Renal cortical epithelial cell (primary cell): ENCODE measurements at regions not wholly inside any gene's neighbourhood (a gene's known extent, or its start where the extent isn't known, plus 50 kb on each side); places are given as distances from the start of the nearest gene placed in this dataset.
A peak's percentile ranks its signal among the peaks of the same experiment; 100 is the strongest.
"Not testable (repeated sequence)": the region's sequence is repeated elsewhere in the genome, so short reads cannot be mapped to it uniquely, and the experiment has no call there.

ENCODE experiments used
- DNase-seq: peaks from one replicate; pipeline ENCODE4 v3.0.0-alpha.2; 2011; ENCODE audit warnings: low read depth

DNA sequence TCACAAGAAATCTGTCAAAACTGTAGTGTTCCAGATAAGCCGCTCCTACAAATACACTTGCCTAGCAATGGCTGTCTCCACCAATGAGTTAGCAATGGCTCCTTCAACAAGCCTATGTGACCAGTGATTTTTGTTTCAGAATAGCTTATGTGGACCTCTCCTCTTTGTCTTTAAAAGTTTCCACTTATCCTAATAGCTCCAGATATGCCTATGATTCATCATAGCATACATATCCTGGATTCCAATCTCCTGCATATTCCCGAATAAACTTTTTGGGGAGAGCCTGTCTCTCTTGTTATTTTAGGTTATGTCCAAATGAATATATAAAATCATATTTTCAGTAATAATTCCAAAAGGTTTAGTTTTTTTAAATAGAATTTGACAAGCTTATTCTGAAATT, 510.6 kb downstream of the ARL4A start:
- DNase-seq, result no peak

DNA sequence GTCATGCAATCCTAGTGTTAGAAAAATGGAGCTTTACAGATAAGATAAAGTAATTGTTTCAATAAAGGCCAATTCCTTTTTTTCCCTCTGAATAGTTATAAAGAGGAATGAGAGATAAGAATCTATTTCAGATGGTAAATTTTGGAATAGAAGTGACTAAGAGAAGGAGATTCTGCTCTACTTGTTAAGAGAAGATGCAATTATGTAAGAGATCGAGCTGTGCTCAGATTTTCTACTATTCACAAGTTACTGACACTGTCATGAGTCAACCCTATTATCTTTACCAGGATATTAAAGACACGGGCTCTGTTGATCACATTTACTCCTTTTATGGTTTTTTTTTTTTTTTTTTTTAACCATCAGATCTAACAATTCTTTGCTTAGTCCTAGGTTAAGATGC, 511.3 kb downstream of the ARL4A start:
- DNase-seq, result no peak

DNA sequence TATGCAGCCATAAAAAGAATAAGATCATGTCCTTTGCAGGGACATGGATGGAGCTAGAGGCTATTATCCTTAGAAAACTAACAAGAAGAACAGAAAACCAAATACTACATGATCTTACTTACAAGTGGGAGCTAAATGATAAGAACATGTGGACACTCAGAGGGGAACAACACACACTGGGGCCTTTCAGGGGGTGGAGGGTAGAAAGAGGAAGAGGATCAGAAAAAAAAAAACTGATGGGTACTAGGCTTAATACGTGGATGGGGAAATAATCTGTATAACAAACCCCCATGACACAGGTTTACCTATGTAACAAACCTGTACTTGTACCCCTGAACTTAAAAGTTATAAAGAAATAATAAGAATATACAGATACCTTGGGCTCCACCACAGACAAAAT, 514.2 kb downstream of the ARL4A start:
- no peak for DNase-seq

DNA sequence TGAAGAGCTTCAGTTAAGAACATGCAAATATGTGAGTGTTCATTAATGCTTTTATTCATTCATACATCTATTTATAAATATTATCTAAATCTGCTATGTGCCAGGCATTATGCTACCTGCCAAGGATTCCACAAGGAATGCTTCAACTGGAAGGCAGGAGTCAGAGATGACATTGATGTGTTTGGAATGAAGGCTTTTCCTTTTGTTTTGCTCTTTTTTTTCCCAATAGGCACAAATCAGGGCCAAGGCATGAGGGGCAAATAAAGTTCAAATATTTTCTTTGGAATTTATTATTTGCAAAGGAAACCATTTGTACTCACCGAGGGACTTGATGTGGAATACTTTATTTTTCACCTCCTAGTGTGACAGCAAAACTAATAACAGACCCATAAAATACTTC, 530.3 kb downstream of the ARL4A start:
- no peak for DNase-seq

DNA sequence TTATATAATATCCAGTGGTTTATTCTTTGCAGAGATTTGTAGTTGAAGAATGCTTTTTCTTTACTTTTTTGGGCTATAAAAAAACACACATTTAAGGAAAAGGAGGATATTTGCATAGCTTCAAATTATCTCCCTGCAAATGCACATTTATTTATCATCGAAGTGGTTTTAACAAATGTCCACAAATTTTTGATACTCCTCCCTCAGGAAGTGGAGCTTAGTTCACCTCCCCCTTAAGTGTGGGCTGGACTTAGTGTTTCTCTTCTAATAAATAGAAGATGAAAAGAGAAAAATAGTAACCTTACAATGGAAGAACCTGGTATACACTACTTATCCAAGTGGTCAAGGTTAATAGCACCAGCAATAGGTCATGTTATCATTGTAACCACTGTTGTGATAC, 537.6 kb downstream of the ARL4A start:
- DNase-seq, result no peak

DNA sequence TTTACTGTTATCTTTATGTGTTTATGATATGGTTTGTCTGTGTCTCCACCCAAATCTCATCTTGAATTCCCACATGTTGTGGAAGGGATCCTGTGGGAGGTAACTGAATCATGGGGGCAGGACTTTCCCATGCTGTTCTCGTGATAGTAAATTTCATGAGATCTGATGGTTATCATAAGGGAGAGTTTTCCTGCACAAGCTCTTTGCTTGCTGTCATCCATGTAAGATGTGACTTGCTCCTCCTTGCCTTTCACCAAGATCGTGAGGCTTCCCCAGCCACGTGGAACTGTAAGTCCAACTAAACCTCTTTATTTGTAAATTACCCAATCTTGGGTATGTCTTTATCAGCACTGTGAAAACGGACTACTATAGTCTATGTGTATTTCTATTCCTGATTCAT, 539.0 kb downstream of the ARL4A start:
- DNase-seq, result no peak

DNA sequence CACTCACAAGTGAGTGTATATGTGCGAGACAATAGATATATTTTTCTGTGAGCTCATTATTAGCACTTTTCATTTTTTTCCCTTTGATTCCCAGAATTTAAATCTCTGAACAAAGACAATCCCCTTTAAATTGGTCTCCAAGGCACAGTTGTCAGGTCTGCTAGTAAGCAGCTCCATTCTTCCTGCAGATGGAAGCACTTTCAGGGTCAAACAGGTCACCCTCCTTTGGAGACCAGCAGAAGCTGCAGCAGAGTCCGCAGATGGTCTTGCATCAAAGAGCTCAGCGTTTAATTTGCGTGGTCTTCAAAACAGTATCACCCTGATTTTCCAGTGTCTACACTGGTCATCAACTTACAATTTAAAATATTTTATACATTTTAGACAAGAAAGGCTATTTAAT, 543.8 kb downstream of the ARL4A start:
- no peak for DNase-seq

DNA sequence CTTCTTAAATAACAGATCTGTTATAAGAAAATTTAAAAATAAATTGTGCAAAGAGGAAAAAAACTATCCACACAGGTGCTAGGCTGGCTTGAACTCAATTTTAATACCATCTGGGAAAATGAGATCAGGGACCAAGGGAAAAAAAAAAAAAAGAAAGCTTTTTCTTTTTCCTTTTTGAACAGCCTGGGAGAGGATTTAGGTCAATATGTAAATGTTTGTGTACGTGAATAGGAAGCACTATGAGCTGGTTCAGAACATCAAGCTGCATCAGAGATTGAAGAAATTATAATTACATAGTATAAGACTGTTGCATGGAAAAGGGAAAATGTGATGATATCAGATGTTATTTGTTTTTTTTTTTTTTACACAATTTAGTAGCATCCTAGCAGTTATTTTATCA, 548.0 kb downstream of the ARL4A start:
- no peak for DNase-seq

DNA sequence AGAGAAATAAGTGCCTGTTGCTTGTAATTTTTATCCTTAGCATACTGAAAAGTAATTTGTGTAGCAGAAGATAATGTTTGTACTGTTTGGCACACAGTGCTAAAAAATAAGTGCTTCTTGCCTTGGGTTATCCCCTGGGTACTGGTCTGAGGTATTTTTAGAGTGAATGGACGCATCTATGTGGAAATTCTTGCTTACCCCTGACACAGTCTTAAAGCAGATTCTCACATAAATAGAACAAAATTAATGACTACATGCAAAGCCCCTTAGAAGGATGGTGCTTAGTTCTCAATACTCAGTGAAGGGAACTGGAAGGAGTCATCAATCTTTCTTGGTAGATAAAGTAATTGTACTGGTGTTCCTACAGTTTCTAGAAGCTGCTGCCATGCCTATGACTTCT, 548.6 kb downstream of the ARL4A start:
- no peak for DNase-seq

DNA sequence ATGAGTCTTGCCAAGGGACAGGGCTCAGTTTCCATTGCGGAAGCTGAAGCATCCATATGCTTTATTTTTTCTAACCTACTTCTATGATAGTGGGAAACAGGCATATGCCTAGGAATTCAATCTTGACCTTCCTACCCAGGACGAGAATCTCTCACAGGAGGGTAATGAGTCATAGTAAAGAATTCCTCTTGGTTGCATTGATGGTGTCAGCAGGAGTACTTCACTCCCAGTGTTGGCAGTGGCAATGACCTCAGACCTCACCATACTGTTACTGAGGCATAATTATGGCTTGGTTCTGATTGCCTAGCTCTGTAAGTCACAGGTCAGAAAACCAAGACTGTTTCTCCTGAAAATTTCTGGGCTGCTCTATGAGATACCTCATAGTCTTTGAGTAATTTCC, 552.9 kb downstream of the ARL4A start:
- peak; percentile 95 for DNase-seq

DNA sequence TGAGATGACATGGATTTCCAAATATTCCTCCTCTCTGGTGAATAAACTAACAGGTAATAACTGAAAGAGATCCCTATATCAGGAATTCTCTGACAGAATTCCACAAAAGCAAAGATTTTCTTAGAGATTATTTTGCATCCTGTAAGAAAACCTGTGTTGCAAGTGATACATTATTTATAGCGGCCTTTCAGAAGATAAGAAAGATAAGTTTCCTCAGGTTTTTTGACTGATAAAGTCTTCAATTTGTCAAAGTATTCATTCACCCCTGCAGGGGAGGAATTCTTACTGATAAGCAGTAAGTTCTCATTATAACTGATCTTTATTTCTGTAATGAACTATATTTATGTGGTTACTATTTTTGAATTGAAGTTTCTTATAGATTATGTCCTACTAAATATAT, 554.0 kb downstream of the ARL4A start:
- no peak for DNase-seq

DNA sequence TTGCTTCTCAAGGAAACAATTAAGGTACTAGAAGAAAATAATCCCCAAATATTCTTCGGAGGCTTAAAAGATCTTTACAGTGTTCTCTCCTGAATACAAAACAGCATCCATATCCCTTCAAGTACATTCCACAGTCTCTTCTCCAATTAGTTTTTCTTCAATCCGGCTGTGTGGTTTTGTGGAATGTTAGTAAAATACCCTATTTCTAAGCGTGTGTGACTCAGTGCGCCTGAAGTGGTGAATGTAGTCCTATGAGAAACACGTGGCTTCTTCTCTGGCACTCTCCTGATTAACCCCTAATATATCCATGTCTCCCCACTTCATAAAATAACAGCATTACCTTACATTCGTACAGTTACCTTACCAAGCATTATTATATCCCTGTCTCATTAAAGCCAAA, 570.2 kb downstream of the ARL4A start:
- DNase-seq, result no peak

DNA sequence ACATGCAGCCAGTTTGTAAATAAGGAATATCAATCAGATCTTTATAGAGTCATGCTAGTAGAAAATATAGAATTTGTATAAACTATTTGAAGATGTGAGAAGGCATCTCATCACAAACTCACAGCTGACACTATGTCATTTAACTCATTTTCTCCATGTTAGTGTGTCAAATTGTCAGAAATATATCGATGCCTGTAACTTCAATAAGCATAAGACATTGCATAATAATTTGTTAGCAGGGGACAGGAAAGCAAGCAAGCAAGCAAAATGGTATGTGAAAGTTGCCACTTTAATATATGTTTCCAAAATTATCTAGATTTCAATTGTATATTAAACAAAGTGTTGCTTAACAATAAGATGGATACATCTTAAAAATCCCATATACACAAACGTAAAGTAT, 571.0 kb downstream of the ARL4A start:
- DNase-seq, result no peak

DNA sequence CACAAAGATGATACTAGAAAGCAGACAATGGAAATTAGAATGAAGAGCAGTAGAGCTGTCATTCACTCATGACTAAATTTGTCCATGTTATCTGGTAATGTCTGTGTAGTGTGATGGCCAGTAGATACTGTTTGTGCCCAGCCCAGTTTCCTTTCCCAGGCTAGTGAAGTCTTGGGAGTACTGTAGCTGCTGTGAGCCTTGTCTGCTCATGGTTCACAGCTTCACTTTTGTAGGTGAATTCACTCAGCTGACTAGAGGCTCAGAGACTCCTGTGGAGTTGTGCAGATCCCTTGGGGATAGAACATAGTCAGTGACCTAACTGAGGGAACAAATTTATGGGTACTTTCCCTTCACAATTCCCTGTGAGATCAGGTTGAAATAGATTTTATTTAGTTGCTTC, 572.5 kb downstream of the ARL4A start:
- DNase-seq, result no peak

DNA sequence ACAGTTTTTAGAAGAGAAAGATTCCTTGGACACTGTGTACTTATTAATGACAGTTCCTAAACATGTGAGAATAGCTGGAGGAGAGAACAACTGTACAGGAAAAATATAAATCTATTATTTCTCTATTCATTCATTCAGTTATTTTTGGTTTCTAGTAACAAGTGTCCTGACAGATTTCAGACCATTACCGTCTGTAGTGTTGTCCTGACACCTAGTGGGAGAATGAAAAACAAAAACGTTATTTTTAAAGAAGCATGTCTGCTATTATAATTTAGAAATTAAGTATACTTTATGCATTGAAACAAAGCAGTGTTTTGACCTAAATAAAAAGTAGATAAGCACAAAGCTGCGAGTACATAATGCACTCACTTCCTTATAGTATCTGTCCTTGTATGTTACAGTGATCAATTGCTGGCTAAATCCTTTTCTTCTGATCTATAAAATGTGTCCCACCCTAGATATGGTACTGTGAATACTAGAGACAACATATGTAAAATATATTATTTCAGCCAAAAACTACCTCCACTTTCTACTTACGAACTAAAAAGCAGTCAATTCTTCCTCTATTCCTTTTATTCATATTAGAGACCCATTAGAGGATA, 575.6 kb downstream of the ARL4A start:
- DNase-seq, result peak; percentile 58

DNA sequence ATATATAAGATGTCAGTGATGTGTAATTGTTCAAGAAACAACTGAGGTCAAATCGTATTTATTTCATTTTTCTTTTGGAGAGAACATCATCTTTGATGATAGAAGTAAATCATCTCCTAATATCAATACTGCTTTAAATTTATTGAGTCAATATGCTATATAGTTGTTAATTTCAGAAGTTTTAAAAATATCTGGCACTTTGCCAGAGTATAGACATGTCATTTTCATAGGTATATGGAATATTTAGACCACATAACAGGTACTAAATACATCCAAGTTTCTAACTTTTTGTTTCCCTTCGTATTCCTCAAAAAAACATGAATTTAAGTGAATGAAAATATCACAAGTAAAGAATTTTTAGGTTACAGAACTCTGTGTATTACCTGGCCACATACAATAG, 577.8 kb downstream of the ARL4A start:
- DNase-seq, result no peak

DNA sequence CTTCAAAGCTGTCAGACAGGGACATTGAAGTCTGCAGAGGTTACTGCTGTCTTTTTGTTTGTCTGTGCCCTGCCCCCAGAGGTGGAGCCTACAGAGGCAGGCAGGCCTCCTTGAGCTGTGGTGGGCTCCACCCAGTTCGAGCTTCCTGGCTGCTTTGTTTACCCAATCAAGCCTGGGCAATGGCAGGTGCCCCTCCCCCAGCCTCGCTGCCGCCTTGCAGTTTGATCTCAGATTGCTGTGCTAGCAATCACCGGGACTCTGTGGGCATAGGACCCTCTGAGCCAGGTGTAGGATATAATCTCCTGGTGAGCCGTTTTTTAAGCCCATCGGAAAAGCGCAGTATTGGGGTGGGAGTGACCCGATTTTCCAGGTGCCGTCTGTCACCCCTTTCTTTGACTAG, 586.8 kb downstream of the ARL4A start:
- DNase-seq, result not testable (repeated sequence)

DNA sequence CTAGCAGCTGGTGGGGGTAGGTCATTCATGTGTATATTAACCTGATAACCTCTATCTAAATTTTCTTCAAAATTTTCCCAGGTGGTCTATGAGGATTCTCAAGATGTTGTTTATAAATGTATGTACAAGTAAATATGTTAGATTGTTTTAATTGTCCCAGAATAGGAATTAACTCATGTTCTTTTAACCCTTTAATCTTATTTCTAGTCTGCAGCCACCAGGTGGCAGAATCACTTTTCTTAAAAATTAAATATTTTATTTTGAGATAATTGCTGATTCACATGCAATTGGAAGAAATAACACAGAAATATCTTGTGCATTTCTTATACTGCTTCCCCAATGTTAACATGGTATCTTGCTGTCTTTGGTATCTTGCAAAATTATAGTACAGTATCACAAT, 589.5 kb downstream of the ARL4A start:
- DNase-seq, result no peak

DNA sequence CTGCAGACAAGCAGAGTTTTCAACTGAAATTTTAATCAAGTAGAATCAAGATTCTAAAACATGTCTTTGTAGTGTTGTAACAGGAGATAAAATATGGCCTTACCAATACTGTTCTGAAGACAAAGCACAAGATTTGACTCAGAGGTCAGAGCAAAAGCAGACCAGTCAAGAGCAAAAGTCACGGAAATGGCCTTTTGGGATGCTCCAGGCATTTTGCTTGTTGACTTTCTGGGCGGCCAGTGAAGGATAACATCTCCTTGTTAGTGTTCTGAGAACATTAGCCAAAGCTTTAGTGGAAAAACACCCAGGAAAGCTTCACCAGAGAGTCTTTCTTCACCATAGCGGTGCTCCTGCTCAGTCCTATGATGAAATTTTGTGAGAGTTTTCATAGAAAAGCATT, 590.6 kb downstream of the ARL4A start:
- peak; percentile 23 for DNase-seq

DNA sequence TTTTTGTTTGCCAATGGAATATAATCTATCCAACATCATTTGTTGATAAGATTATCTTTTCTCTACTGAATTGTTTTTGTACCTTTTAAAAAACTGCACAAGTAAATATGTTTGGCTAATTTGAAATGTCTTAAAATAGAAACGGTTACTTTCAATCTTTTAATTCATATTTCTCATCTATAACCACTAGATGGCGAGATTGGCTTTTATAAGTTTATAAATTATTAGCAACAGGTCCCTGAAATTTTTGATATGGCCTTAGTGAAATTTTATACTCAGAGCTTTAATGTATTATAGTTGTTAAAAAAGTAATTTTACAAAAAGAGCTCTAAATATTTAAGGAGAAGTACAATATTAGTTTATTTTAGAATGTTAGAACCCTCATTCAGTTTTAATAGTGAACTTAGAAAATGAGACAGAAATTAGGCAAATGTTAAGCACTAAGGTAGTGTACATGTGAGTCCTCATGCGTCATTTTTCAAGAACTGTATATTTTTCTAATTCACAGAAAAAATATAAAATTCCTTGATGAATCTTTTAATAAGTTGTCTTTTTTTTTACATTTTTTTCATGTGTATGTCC, 592.5 kb downstream of the ARL4A start:
- DNase-seq, result peak; percentile 34

DNA sequence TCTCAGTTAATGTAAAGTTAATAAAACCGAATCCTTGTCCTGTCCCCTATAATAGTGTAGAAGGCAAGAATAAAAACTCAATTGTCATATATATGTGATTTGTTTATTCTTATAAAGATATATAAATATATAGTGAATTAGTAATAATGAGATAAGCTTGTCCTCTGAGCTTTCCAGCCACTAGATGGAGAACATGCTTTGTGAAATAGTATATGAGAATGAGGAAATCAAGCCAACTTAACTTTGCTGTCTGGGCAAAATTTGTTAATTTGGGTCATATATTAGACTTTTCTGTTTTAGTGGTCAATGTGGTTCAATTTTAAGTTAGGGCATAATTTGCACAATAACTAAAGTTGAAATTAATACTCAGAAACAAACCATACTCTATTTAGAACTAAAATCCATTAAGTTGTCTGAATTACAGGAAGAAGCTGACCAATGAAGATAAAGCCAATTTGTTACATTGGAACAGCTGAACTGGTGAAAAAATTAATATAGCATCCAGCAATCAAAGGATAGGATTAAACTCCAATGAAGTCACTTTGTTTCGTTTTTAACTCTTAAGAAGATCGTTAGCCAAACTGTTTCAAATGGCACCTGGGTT, 595.0 kb downstream of the ARL4A start:
- peak; percentile 47 for DNase-seq

DNA sequence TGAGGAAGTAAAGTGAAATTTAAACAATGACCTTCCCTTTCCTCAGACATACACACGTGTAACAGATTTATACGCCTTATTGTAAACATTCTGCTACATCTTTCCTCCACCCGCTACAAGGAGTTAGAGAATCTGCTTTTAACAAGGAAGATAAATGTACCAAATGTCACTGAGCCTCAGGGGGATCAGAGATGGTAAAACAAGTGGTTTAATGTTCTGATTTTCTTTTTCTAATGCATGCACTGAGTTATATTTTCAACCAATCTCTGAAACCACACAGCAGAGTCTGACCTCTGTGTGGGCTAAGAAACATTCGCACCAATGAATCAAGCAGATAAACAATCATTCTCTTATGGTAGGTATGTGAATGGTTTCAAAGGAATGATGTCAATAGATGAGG, 599.5 kb downstream of the ARL4A start:
- DNase-seq, result no peak

DNA sequence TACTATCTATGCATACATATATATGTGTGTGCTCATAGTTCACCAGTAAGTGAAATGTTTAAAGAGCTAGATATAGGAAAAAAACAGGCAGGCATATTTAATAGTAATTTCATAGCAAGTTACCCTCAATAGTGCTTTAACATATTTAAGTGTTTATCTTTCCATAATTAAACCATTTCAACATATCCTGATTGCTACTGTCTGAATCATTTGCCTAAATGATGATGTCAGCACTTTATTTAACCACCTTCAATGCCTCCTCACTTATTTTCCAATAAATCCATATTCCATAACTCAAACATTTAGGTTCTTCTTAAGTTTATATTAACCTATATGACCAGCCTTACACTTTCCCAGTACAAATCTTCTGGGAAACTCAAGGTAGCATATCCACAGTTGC, 601.1 kb downstream of the ARL4A start:
- no peak for DNase-seq

DNA sequence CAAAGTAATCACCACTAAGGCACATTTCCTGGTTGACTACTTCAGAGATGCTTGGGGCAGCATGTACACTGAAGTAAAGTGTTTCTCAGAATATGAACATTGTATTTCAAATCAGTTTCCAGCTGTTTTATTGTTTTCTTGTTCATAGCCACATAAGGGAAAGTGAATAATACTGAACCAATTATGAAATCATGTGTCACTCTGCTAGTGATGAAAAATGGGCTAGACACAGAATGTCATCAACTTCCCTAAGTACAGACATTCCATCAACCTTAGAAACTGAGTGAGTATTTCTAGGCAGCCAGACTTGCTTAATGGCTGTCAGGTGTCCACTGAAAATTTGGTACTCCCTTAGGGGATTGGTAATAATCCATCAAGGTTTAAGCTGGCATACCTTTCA, 603.5 kb downstream of the ARL4A start:
- DNase-seq, result no peak
